Thyroid gland (tissue), 4 donors: ENCODE measurements at regions not wholly inside any gene's neighbourhood (a gene's known extent, or its start where the extent isn't known, plus 50 kb on each side); places are given as distances from the start of the nearest gene placed in this dataset.
"Not testable (repeated sequence)": the region's sequence is repeated elsewhere in the genome, so short reads cannot be mapped to it uniquely, and the experiment has no call there.

Experiments
- DNase-seq, 2 donors: peaks; one replicate each; pipeline ENCODE4 v3.0.0-alpha.2; 2019
- H3K27ac ChIP-seq, 3 donors: fragments of 200-600 bp; sonication (generic); 1 replicate in 2 of 3; 2 replicates in 1 of 3; pipeline ENCODE4 v1.5.1; 2016 to 2019; ENCODE audit warnings: mild to moderate bottlenecking in 1 of 3, moderate library complexity in 1 of 3
- H3K27me3 ChIP-seq: fragments of 200-600 bp; sonication (generic); one replicate; pipeline ENCODE4 v1.5.1; 2019
- H3K36me3 ChIP-seq, 2 donors: fragments of 200-600 bp; sonication (generic); one replicate each; pipeline ENCODE4 v1.5.1; 2016 to 2019
- H3K4me1 ChIP-seq, 2 donors: fragments of 200-600 bp; sonication (generic); one replicate each; pipeline ENCODE4 v1.5.1; 2017 to 2019
- H3K4me3 ChIP-seq, 3 donors: fragments of 200-600 bp; sonication (generic); replicated peaks in 1 of 3; 1 replicate in 2 of 3; 2 replicates in 1 of 3; pipeline ENCODE4 v1.5.1; 2016; ENCODE audit warnings: mild to moderate bottlenecking in 1 of 3
- H3K9me3 ChIP-seq: fragments of 200-600 bp; sonication (generic); one replicate; pipeline ENCODE4 v1.5.1; 2017
- CTCF ChIP-seq, 6 experiments: fragments of 200-600 bp in 3 of 6; fragments of 450-650 bp in 3 of 6; sonication (generic) in 3 of 6; IDR thresholded peaks; one replicate each; pipeline ENCODE4 v1.5.1; 2016 to 2019; ENCODE audit warnings: antibody characterized with exemption in 6 of 6, mild to moderate bottlenecking in 2 of 6, inconsistent platforms in 1 of 6, moderate library complexity in 1 of 6
- POLR2A ChIP-seq, 2 donors: fragments of 450-650 bp; IDR thresholded peaks; one replicate each; pipeline ENCODE4 v1.6.1; 2017; ENCODE audit warnings: antibody characterized with exemption in 2 of 2, mild to moderate bottlenecking in 2 of 2, moderate library complexity in 1 of 2
- WGBS, 2 donors: methylation state at CpG; one replicate each; pipeline ENCODE4 v1.1.5; 2017; 5-methylcytosine and 5-hydroxymethylcytosine counted together
- intact Hi-C: fragments of 100-400 bp; cut with DNase I; formaldehyde crosslinking; loops from one replicate; pipeline ENCODE4 v1.15.1; 2023

GRCh38 chr15:81830520-81830919 lies 215.3 kb downstream of the MEX3B start:
- no peak overlapping the region for H3K4me3 ChIP-seq
- intact Hi-C loops, result no loop called here
- WGBS, 2 donors, result 81 to 83% methylated on average over 1 of the region's 1 CpG
- no peaks in the 10 kb centered on the region for H3K36me3 ChIP-seq
- no peak for DNase-seq
- H3K27me3 ChIP-seq, result no peaks in the 10 kb centered on the region
- no peaks in the 10 kb centered on the region for H3K4me1 ChIP-seq
- no peaks in the 10 kb centered on the region for H3K9me3 ChIP-seq
- H3K27ac ChIP-seq, result no peak overlapping the region
- TF ChIP-seq CTCF (IDR thresholded peaks at IDR 0.05) (no peak), POLR2A (IDR thresholded peaks at IDR 0.05) (no peak)

GRCh38 chr15:81829918-81830317 lies 215.9 kb downstream of the MEX3B start:
- TF ChIP-seq CTCF (IDR thresholded peaks at IDR 0.05) (no peak), POLR2A (IDR thresholded peaks at IDR 0.05) (no peak)
- Histone ChIP-seq H3K4me3 (no peak overlapping the region), H3K4me1 (no peaks in the 10 kb centered on the region), H3K27ac (no peak overlapping the region), H3K9me3 (no peaks in the 10 kb centered on the region), H3K36me3 (no peaks in the 10 kb centered on the region), H3K27me3 (no peaks in the 10 kb centered on the region)
- intact Hi-C loops, result no loop called here
- WGBS, 2 donors, result 88 to 94% methylated on average over 4 of the region's 4 CpGs
- no peak for DNase-seq

- TF ChIP-seq POLR2A (IDR thresholded peaks at IDR 0.05) (no peak), CTCF (IDR thresholded peaks at IDR 0.05) (no peak)
- Histone ChIP-seq H3K4me1 (no peaks in the 10 kb centered on the region), H3K4me3 (no peak overlapping the region), H3K27me3 (no peaks in the 10 kb centered on the region), H3K36me3 (no peaks in the 10 kb centered on the region), H3K27ac (no peak overlapping the region), H3K9me3 (no peaks in the 10 kb centered on the region)
- DNase-seq, result no peak
- intact Hi-C loops, result no loop called here
Measured at GRCh38 chr15:81828135-81828534, 217.7 kb downstream of the MEX3B start.

- Histone ChIP-seq H3K27me3 (no peaks in the 10 kb centered on the region), H3K9me3 (no peaks in the 10 kb centered on the region), H3K4me1 (no peaks in the 10 kb centered on the region), H3K4me3 (no peak overlapping the region), H3K36me3 (no peaks in the 10 kb centered on the region), H3K27ac (no peak overlapping the region)
- intact Hi-C loops, result no loop called here
- DNase-seq, result no peak
- WGBS, 2 donors, result 86 to 92% methylated on average over 2 of the region's 2 CpGs
- no peak for TF ChIP-seq POLR2A (IDR thresholded peaks at IDR 0.05)
- no peak for TF ChIP-seq CTCF (IDR thresholded peaks at IDR 0.05)
Measured at GRCh38 chr15:81825136-81825535, 220.7 kb downstream of the MEX3B start.

DNA sequence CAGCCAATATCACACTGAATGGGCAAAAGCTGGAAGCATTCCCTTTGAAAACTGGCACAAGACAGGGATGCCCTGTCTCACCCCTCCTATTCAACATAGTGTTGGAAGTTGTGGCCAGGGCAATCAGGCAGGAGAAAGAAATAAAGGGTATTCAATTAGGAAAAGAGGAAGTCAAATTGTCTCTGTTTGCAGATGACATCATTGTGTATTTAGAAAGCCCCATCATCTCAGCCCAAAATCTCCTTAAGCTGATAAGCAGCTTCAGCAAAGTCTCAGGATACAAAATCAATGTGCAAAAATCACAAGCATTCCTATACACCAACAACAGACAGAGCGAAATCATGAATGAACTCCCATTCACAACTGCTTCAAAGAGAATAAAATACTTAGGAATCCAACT lies 223.2 kb downstream of the MEX3B start:
- H3K9me3 ChIP-seq, intact Hi-C loops, H3K4me3 ChIP-seq, H3K27me3 ChIP-seq, H3K4me1 ChIP-seq, DNase-seq, H3K36me3 ChIP-seq, H3K27ac ChIP-seq: not testable (repeated sequence)
- WGBS, 2 donors, result 44 to 50% methylated on average over 1 of the region's 1 CpG
